Osteoblast (primary cell): ENCODE measurements at regions not wholly inside any gene's neighbourhood (a gene's known extent, or its start where the extent isn't known, plus 50 kb on each side); places are given as distances from the start of the nearest gene placed in this dataset.

Experiments used
- DNase-seq: peaks from one replicate; pipeline ENCODE4 v3.0.0; 2011; ENCODE audit warnings: low spot score, mixed read lengths; ENCODE audit not compliant: insufficient read length; ENCODE audit errors: missing footprints
- H2AFZ ChIP-seq: 2 replicates; pipeline ENCODE4 v1.6.0; 2011; ENCODE audit warnings: mild to moderate bottlenecking, low read length
- H3K27ac ChIP-seq: 2 replicates; pipeline ENCODE4 v1.5.1; 2011; ENCODE audit warnings: mild to moderate bottlenecking, low read depth, low read length, moderate library complexity
- H3K27me3 ChIP-seq: 2 replicates; pipeline ENCODE4 v1.6.0; 2012; ENCODE audit warnings: mild to moderate bottlenecking, control low read depth, inconsistent platforms, low read length, moderate library complexity; ENCODE audit not compliant: insufficient read depth
- H3K36me3 ChIP-seq: 2 replicates; pipeline ENCODE4 v1.5.1; 2011; ENCODE audit warnings: mild to moderate bottlenecking, low read length, control low read depth, moderate library complexity; ENCODE audit not compliant: insufficient read depth
- H3K4me1 ChIP-seq: 2 replicates; pipeline ENCODE4 v1.5.1; 2011; ENCODE audit warnings: mild to moderate bottlenecking, low read length, control low read depth, moderate library complexity; ENCODE audit not compliant: insufficient read depth
- H3K4me2 ChIP-seq: 2 replicates; pipeline ENCODE4 v1.6.0; 2011; ENCODE audit warnings: mild to moderate bottlenecking, low read length; ENCODE audit not compliant: insufficient read depth
- H3K4me3 ChIP-seq: fragments of 200-600 bp; sonication (generic); 3 replicates; pipeline ENCODE4 v1.5.1; 2012; ENCODE audit warnings: mild to moderate bottlenecking, low read length, inconsistent platforms; ENCODE audit not compliant: insufficient read depth
- H3K79me2 ChIP-seq: 2 replicates; pipeline ENCODE4 v1.6.0; 2012; ENCODE audit warnings: mild to moderate bottlenecking, low read length, control low read depth, inconsistent platforms; ENCODE audit not compliant: insufficient read depth
- H3K9me3 ChIP-seq: 2 replicates; pipeline ENCODE4 v1.5.1; 2011; ENCODE audit warnings: low read depth, low read length, control low read depth
- H4K20me1 ChIP-seq: 2 replicates; pipeline ENCODE4 v1.6.0; 2012; ENCODE audit warnings: mild to moderate bottlenecking, low read length, control low read depth; ENCODE audit not compliant: insufficient read depth
- CTCF ChIP-seq: IDR thresholded peaks from 2 replicates; pipeline ENCODE4 v1.5.1; 2011; ENCODE audit warnings: mild to moderate bottlenecking, low read depth, low read length, moderate library complexity; ENCODE audit errors: extremely low read depth

- H2AFZ ChIP-seq = no peak overlapping the region
- DNase-seq = no peak
- peaks cover 21% of the 10 kb centered on the region for H3K27me3 ChIP-seq
- no peak for TF ChIP-seq CTCF
- no peaks in the 10 kb centered on the region for H3K79me2 ChIP-seq
- no peaks in the 10 kb centered on the region for H4K20me1 ChIP-seq
- H3K27ac ChIP-seq = no peak overlapping the region
- H3K4me3 ChIP-seq = no peak overlapping the region
- H3K36me3 ChIP-seq = no peaks in the 10 kb centered on the region
- no peaks in the 10 kb centered on the region for H3K9me3 ChIP-seq
- H3K4me2 ChIP-seq = no peak overlapping the region
- H3K4me1 ChIP-seq = no peaks in the 10 kb centered on the region
These were observed 177.6 kb upstream of the TMTC4 start for GRCh38 chr13:100852146-100852545.

- Histone ChIP-seq H3K79me2 (no peaks in the 10 kb centered on the region), H3K9me3 (no peaks in the 10 kb centered on the region), H3K27me3 (peaks cover 11% of the 10 kb centered on the region), H3K27ac (no peak overlapping the region), H3K4me1 (no peaks in the 10 kb centered on the region), H3K36me3 (no peaks in the 10 kb centered on the region), H2AFZ (no peak overlapping the region), H3K4me2 (no peak overlapping the region), H4K20me1 (no peaks in the 10 kb centered on the region), H3K4me3 (no peak overlapping the region)
- DNase-seq = no peak
- TF ChIP-seq CTCF = no peak
These were observed 173.7 kb upstream of the TMTC4 start for GRCh38 chr13:100848304-100848703.

GRCh38 chr13:100845128-100845757 is 170.6 kb upstream of the TMTC4 start:
- TF ChIP-seq CTCF = no peak
- no peak overlapping the region for H2AFZ ChIP-seq
- no peaks in the 10 kb centered on the region for H3K9me3 ChIP-seq
- H3K36me3 ChIP-seq = no peaks in the 10 kb centered on the region
- H3K27me3 ChIP-seq = peaks cover 12% of the 10 kb centered on the region
- H3K4me1 ChIP-seq = no peaks in the 10 kb centered on the region
- DNase-seq = no peak
- no peaks in the 10 kb centered on the region for H4K20me1 ChIP-seq
- no peaks in the 10 kb centered on the region for H3K79me2 ChIP-seq
- H3K4me2 ChIP-seq = no peak overlapping the region
- H3K27ac ChIP-seq = no peak overlapping the region
- no peak overlapping the region for H3K4me3 ChIP-seq

GRCh38 chr13:100842136-100842535 is 167.5 kb upstream of the TMTC4 start:
- Histone ChIP-seq H3K4me2 (no peak overlapping the region), H3K4me1 (no peaks in the 10 kb centered on the region), H3K36me3 (no peaks in the 10 kb centered on the region), H3K79me2 (no peaks in the 10 kb centered on the region), H3K27me3 (peaks cover 12% of the 10 kb centered on the region), H4K20me1 (no peaks in the 10 kb centered on the region), H3K4me3 (no peak overlapping the region), H3K9me3 (no peaks in the 10 kb centered on the region), H3K27ac (no peak overlapping the region), H2AFZ (no peak overlapping the region)
- TF ChIP-seq CTCF = no peak
- DNase-seq = no peak
